ENCODE measurements at regions not wholly inside any gene's neighbourhood (a gene's known extent, or its start where the extent isn't known, plus 50 kb on each side); places are given as distances from the start of the nearest gene placed in this dataset.
"Not testable (repeated sequence)": the region's sequence is repeated elsewhere in the genome, so short reads cannot be mapped to it uniquely, and the experiment has no call there.

- DNase-seq, result no peak
Measured at GRCh38 chr3:33919312-33920120, 121.1 kb downstream of the PDCD6IP start.

DNA sequence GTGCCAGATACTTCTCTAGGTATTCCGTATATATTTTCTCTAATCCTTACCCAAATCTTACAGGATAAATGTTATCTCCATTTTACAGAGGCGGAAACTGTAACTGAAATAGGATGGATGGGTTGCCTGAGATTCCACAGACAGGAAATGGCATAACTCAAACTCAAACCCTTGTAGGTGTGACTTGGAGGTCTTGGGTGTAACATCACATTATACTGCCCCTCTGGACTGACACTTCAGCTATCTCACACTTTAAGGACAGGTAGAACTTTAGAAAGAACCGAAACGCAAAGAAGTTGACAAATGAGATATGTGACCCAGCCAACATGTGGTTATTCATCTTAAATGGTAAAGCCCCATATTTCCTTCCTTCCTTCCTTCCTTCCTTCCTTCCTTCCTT lies 122.1 kb downstream of the PDCD6IP start:
- no peak for DNase-seq

GRCh38 chr3:33921608-33922007 lies 123.2 kb downstream of the PDCD6IP start:
- DNase-seq, result no peak

DNA sequence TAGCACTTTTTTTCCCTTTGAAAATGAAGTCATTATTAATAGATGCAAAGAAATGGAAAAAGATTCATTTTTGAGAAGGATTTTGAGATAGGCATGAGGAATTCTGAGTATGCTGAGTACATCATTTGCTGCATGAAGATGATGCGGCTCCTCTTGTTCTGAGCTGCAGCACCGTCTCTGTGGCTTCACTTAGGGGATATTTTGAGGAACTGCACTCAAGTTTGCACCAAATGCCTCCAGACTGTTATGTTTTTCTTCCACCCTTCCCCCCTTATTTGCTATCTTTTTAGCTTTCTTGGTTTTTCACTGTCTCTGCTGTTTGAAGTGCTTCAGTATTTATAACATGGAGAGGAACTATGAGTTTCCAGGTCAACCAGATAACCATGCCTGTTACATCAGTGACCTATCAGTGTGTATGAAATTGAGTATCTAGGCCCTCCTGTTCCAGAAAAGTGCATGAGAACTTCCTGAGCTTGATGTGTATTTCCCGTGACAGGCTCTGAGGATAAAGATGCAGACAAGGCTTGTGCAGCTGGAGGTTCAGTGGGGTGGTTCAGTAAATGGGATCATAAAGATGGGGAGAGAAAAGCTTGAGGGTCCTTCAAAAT lies 128.7 kb downstream of the PDCD6IP start:
- DNase-seq, result no peak

- DNase-seq, result no peak
Measured at GRCh38 chr3:33929813-33930212, 131.4 kb downstream of the PDCD6IP start.

DNA sequence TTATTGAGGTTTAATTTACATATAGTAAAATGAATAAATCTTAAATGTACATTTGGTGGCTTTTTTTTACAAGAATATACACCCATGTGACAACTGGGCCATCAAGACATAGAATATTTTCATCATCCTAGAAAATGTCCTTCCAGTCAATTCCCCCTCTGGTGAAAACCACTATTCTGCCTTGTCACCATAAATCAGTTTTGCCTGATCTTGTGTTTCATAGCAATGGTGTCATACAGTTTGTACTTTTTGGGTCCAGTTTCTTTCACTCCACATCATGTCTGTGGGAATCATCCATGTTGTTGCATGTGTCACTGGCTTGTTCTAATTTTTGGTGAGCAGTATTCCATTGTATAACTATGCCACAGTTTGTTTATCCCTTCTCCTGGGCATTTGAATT lies 133.1 kb downstream of the PDCD6IP start:
- DNase-seq, result no peak

DNA sequence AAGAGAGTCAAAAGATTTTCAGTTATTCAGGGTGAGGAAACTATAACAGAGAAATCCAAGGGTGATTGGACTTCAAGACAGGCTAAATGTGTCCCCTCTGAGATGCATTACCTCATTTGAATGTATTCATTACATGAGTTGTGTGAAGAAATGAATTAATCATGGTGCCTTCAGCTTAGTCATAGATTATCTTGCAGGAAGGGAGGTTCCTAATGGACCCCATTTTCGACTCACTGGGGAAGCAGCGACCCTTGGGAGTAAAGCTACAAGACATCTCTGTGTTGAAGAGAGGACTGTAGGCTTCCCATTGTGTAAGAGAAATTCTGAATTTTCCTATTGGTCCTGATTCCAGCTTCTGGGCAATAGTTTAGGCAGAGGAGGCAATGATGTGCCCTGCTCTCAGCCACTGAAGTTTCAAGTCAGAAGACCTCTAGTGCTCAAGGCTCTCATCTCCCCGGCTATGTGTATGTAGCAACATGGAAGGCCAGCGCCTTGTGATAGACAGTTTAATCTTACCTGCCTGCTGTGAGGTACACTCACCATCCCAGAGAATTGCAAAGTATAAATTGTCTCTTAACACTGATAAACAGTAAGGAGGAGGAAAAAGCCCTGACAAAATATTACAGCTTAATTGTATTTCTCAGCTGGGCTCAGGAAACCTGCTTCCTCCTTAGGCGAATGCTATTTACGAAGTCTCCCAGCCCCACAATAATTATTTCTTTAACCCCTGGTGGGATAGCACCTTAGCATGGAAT lies 133.8 kb downstream of the PDCD6IP start:
- no peak for DNase-seq

DNA sequence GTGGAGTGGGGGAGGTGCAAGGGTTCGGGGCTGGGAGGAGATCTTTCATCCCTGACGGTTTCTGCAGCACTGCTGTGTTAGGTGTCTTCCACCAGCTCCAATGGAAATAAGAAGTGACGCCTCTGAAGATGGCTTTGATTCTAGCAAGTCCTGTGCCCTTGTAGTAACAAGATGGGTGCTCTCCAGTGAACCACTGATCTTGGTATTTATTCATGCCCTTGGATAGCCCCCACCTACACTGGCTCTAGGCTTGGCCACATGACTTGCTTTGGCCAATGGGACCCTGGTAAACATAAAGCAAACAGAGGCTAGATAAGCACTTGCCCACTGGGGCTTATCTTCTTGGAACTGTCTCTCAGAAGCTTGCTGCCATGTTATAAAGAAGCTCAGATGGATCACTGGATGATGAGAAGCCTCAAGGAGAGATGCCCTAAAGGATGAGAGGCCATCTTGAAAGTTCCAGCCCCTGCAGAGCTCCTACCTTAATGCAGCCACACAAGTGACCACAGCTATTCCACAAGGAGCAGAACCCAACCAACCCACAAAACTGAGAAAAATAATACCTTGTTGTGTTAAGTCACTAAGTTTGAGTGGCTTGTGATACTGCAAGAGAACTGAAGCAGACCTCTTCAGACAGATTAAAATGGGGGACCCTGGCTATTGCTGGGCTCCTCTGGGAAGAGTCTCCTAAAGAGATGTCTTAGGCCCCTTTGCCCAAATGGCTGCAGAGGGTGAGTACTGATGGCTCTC lies 137.9 kb downstream of the PDCD6IP start:
- no peak for DNase-seq

DNA sequence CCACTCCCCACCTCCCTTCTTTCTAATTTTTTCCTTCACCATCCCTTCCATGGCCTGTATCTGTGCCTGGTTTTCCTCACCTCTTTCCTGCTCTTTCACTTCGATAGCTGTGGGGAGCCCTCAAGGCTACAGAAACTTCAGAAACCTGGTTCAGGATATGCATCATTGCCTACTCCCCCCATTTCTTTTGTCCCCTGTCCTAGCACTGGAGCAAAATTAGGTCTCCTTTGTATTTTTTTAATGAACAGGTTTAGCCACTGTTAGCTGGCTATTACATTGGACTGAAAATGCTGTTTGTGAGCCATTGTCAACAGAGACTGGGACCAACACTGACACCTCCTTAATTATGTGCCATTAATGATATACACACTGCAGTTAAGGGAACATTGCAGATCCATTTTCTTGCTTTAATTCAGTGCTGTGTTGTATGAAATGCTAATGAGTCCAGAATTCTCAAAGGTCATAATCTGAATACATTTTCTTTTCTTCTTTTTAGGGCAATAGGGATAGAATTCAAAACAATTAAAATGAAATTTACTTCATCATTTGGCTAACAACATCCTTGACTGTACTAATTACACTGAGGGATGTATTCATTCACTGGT lies 138.6 kb downstream of the PDCD6IP start:
- no peak for DNase-seq

GRCh38 chr3:33937628-33938027 lies 139.2 kb downstream of the PDCD6IP start:
- DNase-seq, result no peak

DNA sequence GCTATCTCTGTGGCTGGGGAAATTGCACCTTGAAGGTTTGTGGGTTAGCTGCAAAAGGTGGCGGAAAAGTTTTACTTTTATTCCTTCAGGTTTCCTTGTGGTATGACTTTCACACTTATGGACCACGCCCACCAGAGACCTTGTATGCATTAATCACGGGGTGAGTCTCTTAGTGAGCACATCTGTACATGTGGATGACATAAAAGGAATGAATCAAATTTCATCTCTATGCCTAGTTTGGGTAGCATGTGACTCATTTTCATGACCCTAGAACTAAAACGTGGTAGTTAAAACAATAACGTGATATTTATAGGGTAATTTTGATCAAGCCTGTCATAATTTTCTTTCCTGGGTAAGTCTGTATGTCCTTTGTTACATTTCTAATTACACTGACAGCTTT lies 141.7 kb downstream of the PDCD6IP start:
- no peak for DNase-seq

DNA sequence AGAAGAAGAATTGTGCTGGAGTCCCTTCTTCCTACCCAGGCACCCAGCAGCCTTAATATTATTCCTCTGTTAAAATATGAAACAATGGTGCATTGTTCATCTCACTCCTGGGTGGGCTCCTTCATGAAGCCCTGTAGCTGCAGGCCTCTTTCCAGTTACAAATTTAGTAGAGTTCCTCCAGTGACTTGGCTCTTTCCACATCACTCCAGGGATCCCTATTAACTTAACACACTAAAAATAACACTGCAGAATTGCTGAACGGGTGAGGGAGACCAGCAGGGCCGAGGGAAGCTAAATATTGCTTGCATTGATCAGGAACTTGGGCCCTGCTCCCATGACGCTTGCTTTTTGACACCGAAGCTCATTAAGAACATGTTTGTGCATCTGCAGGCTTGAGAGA lies 142.3 kb downstream of the PDCD6IP start:
- DNase-seq, result no peak

GRCh38 chr3:33941804-33942203 lies 143.4 kb downstream of the PDCD6IP start:
- DNase-seq, result no peak

DNA sequence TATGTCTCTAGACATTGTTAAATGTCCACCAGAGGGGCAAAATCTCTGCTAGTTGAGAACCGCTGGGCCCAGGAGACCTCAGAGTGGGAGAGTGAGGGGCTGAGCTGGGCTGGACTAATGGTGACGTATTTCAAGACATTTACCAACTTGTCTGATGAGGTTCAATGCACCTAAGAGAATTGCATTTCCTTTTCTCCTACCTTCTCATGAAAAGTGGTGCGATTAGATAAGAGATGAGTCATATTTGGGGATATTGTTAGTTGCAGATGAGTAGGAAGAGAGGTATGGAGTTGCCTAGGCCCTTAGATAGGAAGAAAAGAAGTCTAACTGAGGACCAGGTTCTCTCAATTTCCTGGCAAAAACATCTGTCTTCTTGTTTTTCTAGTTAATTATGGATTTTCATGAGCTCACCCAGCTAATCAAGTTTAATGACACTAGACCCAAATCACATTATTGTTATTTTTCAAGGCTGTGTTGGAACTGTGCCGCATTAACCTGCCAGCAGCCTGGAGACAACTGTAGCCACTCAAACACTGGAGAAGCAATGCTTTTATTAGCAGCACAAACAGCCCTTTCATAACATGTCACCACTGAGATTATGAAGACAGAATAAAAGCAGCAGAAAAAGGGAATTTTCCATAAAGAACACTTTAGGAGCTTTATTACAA lies 144.2 kb downstream of the PDCD6IP start:
- DNase-seq, result no peak

GRCh38 chr3:33943277-33943676 lies 144.8 kb downstream of the PDCD6IP start:
- DNase-seq, result no peak

- DNase-seq, result not testable (repeated sequence)
Measured at GRCh38 chr3:33946612-33947011, 148.2 kb downstream of the PDCD6IP start.

- DNase-seq, result no peak
Measured at GRCh38 chr3:33947272-33948195, 149.1 kb downstream of the PDCD6IP start.

DNA sequence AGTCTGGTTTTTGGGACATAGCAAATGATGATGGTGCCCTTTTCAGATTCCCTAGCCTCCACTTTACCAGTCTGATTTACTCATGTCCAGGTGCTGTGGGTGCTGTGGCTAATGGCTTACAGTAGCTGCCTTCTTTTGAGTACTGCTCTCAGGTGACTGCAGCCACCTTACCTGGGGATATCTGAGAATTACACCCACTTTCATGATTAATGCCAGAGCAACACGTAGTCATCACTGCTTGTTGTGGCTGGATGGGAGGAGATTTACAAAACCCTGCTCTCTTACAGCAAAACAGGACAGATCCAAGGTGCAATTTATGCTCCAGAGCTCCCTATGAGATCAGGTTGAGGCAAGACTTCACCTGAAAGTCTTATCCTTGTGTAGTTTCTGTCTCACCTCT lies 150.6 kb downstream of the PDCD6IP start:
- no peak for DNase-seq

DNA sequence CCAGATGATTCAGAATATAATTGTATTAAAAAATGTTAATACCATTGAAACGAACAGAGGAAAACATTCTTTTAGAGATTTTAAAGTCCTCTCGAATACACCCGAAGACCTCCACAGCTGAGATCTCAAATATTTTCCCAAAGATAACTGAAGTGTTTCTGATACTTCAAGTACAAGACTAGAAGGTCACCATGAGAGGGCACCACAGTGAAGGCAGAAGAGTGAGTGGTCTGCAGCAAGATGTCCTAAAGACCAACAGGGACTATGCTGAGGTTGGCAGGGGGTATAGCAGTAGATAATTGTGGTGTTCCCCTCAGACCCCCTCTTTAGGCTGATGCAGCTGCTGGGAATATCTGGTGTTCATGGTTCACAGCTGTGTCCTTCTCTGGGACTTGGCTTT lies 156.5 kb downstream of the PDCD6IP start:
- DNase-seq, result no peak

DNA sequence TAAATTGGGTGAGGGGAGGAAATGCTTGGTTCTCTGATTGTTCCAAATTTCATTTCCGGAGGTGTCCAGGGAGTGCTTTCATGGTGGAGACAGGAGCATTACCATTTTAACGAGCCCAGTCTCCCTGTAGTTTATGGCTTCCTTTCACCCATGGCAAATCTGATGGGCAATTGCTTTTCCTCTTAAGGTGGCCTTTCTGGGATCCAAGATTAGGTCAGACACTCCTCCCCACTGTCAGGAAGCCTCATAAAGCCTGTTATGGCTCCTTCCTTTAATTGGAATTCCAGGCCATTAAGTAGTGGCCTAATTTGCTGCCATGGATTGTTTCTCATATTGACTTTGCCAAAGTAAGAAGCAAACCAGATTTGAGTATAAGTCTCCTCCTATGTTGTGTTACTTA lies 157.8 kb downstream of the PDCD6IP start:
- DNase-seq, result no peak

DNA sequence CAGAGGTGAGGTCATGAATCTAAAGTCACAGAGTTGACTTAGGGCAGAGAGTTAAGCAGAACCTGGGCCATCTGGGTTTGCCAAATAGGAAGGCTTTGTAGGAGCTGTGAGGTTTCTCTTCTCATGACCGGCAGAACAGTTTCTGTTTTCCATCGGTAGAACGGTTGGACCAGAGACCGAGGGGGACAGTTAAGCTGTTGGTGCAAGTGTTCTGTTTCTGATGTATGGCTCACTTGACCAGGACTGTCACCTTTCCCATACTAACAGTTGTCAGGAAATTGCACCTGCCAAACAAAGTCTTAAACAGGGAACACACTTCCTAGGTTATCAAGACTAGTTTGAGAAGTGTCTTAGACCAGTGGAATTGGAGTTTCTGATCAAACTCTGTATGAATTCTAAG lies 158.3 kb downstream of the PDCD6IP start:
- no peak for DNase-seq

Measured in GOT3 (cell line).